ENCODE measurements at regions not wholly inside any gene's neighbourhood (a gene's known extent, or its start where the extent isn't known, plus 50 kb on each side); places are given as distances from the start of the nearest gene placed in this dataset.

- TF ChIP-seq CTCF (conservative IDR thresholded peaks at IDR 0.05) (no peak), ZFX (IDR thresholded peaks at IDR 0.05) (no peak)
Measured at GRCh38 chr12:59079002-59079401, 158.7 kb upstream of the LRIG3 start.
